NOMO-1 (cell line): ENCODE measurements at regions not wholly inside any gene's neighbourhood (a gene's known extent, or its start where the extent isn't known, plus 50 kb on each side); places are given as distances from the start of the nearest gene placed in this dataset.
"Not testable (repeated sequence)": the region's sequence is repeated elsewhere in the genome, so short reads cannot be mapped to it uniquely, and the experiment has no call there.

Source experiments
- DNase-seq, 2 experiments: peaks; one replicate each; lab custom pipeline; 2025; ENCODE audit not compliant: unreplicated experiment in 2 of 2; lab: John Stamatoyannopoulos, UW

- DNase-seq = no peak
Observed at GRCh38 chr13:86840250-86841191, 830.6 kb upstream of the SLITRK5 start.

DNA sequence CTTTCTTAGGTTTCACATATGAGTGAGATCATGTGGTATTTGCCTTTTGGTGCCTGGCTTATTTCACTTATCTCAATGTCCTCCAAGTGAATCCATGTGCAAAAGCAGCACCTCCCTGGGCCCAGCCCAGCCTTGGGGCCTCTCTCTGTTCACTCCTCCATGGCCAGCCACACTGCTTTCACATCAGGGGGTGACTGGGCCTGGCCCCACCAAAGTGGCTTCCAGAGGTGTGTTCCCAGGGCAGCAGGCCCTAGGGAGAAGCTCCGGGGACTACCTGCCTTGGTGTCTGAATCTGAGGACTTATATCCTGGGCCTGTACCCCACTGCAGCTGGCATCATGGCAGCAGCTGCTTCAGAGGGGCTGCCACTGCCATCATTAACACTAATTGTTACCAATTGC, 829.9 kb upstream of the SLITRK5 start:
- DNase-seq = no peak

DNA sequence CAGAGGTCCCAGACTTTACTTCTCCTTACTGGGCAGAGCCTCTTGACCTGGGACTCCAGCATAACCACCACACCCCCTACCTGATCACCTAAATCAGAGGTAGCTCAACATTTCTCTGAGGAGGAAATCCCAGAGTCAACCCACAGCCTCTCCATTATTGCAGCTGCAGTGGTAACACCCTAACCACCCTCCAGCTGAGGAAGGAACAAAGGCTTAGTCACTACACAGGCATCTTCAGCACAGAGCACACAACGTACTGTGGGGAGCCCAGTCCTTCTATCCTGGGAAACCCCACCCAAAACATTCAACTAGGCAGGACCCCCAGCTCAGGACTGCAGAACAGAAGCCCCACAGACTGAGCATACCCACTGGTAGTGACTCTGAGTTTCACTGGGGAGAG, 824.7 kb upstream of the SLITRK5 start:
- DNase-seq = no peak

DNA sequence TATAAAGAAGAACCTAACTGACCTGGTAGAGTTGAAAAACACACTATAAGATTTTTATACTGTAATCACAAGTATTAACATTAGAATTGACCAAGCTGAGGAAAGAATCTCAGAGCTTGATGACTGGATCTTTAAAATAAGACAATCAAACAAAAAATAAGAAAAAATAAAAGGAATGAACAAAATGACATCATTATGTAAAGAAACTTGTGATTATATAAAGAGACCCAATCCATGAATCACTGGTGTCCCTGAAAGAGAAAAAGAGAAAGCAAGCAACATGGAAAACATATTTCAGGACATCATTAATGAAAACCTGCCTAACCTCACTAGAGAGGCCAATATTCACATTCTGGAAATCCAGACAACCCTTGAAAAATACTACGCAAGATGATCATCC, 822.5 kb upstream of the SLITRK5 start:
- DNase-seq = no peak

DNA sequence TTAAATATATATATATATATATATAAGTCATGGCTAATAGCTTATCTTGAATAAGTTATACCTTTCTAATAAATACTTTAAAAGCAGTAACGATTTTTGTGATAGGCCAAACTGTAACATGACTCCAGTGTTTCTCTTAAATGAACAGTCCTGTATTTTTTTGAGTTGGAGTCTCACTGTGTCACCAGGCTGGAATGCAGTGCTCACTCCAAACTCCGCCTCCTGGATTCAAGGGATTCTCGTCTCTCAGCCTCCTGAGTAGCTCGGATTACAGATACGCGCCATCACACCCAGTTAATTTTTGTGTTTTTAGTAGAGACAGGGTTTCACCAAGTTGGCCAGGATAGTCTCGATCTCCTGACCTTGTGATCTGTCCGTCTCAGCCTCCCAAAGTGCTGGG, 814.2 kb upstream of the SLITRK5 start:
- no peak for DNase-seq

DNA sequence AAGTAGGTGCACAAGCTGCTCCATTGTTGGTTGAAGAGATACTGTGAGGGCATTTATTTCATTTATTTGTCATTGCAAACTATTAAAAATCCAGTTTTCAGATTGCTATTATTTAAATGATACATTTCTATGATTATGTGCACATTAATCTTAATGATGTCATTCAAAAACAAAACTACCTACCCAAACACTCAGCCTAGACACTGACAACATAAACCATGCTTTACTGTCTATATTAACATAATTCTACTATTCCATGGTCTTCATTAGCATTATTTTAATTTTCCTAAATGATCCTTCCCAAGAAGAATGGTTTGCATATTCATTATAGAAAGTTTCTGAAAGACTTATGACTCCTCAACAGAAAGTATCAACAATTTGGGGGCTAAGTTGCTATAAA, 813.0 kb upstream of the SLITRK5 start:
- no peak for DNase-seq

GRCh38 chr13:86862137-86862536, 809.0 kb upstream of the SLITRK5 start:
- no peak for DNase-seq

DNA sequence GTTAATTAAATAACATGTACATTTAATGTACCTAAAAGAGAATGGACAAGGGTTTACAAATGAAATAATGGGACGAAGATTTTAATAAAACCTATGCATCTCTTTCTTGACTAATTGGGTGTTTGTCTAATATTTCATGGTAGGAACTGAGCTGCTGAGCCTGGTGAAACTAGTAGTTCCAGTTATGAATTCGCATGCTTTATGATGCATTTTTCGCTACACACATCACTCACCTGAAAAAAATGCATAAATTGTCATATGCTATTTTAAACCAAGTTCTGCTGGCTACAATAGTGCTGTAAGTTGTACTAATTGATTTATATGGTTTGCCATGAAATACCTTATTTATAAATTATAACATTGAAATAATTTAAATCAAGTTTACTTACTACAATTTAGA, 806.8 kb upstream of the SLITRK5 start:
- DNase-seq = no peak

- DNase-seq = peak; percentile 33 to 54
Observed at GRCh38 chr13:86870444-86870843, 800.7 kb upstream of the SLITRK5 start.

- no peak for DNase-seq
Observed at GRCh38 chr13:86877441-86877840, 793.7 kb upstream of the SLITRK5 start.

DNA sequence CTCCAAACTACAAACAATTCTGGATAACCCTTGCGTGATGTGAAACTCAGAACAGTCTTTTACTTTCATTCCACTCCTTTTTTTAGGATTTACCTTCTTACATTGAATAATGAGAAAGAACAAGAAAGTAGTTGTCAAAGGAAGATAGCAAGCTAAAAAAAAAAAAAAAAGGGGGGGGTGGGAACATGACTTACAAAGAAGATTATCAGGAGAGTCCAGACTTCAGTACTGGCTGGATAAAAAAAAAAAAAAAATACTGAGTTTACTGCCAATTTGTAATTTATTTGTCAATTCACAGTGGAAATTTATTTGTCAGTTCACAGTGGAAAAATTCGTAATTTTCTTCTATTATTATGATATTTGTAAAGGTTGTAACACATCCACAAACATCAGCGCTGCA, 792.4 kb upstream of the SLITRK5 start:
- no peak for DNase-seq

DNA sequence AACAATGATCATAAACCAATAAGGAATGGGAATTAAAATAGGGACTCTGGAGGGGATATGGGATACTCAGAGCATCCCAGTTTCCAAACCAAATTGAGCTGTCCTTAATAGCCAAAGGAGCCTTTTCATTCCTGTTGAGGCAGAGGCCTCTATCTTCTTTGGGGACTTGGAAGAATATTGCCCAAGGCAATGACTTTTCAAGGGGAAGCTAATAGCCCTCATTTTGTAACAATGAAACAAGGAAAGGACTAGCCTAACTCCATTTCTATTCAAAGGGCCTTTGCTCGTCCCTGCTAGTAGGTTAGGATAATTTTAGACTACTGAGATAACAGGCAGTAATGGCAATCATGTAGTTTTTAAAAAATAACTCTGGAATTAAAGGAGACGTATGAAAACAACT, 789.8 kb upstream of the SLITRK5 start:
- no peak for DNase-seq

- DNase-seq = no peak
Observed at GRCh38 chr13:86882107-86882506, 789.1 kb upstream of the SLITRK5 start.

GRCh38 chr13:86882835-86883234, 788.3 kb upstream of the SLITRK5 start:
- no peak for DNase-seq

- DNase-seq = no peak
Observed at GRCh38 chr13:86892330-86892729, 778.8 kb upstream of the SLITRK5 start.

- DNase-seq = no peak
Observed at GRCh38 chr13:86900906-86901305, 770.3 kb upstream of the SLITRK5 start.

- no peak for DNase-seq
Observed at GRCh38 chr13:86906127-86906874, 764.9 kb upstream of the SLITRK5 start.

- DNase-seq = no peak
Observed at GRCh38 chr13:86907156-86907555, 764.0 kb upstream of the SLITRK5 start.

DNA sequence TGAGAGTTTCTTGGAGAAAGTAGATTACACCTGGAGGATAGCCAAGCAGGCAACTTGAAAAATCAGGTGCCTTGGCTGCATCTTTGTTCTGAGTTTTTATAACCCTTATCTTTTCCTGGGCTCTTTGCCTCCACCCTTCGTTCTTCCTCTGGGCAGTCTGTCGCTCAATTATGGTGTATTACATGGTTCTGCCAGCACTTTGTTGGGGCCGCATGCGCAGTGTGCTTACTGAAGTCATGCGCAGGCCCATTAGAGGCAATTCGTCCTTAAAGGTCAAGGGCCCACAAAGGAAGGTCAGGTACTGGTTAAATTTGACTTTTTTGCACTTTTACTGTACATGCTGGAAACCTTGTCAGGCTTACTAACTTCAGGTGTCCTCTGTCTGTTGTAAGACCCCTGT, 761.9 kb upstream of the SLITRK5 start:
- DNase-seq = no peak

DNA sequence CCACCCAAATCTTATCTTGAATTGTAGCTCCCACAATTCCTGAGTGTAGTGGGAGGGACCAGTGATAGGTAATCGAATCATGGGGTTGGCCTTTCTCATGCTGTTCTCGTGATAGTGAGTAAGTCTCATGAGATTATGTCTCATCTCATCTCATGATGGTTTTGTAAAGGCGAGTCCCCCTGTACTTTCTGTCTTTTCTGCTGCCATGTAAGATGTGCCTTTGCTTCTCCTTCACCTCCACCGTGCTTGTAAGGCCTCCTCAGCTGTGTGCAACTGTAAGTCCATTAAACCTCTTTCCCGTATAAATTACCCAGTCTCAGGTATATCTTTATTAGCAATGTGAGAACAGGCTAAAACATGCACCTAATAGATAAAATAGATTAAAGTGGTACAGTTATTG, 756.4 kb upstream of the SLITRK5 start:
- no peak for DNase-seq

DNA sequence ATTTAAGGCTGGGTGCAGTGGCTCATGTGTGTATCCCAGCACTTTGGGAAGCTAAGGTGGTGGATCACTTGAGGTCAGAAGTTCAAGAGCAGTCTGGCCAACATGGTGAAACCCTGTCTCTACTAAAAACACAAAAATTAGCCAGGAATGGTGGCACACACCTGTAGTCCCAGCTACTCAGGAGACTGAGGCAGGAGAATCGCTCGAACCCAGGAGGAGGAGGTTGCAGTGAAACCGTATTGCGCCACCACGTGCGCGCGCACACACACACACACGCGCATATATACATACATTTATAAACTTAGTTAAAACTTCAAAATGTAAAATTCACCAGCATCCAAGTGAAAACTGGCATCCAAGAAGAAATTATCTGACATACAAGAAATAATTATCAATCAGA, 753.7 kb upstream of the SLITRK5 start:
- DNase-seq = not testable (repeated sequence)

- no peak for DNase-seq
Observed at GRCh38 chr13:86918682-86919081, 752.5 kb upstream of the SLITRK5 start.
